GM12892 (cell line): ENCODE measurements at regions not wholly inside any gene's neighbourhood (a gene's known extent, or its start where the extent isn't known, plus 50 kb on each side); places are given as distances from the start of the nearest gene placed in this dataset.
"Not testable (repeated sequence)": the region's sequence is repeated elsewhere in the genome, so short reads cannot be mapped to it uniquely, and the experiment has no call there.

Experiments used
- DNase-seq: peaks from one replicate; pipeline ENCODE4 v3.0.0; 2011; ENCODE audit not compliant: insufficient read length
- FAIRE-seq: peaks from 2 replicates; lab custom pipeline; 2011; peaks lifted over from hg19 to GRCh38; lab: Jason Lieb, UNC
- POLR2A ChIP-seq: IDR thresholded peaks from 2 replicates; pipeline ENCODE4 v1.6.1; 2011; ENCODE audit warnings: low read depth, low read length, control low read depth
- POLR2AphosphoS5 ChIP-seq: IDR thresholded peaks from 2 replicates; pipeline ENCODE4 v1.6.1; 2011; ENCODE audit warnings: low read depth, low read length, control low read depth
- TAF1 ChIP-seq: IDR thresholded peaks from 2 replicates; pipeline ENCODE4 v1.6.1; 2011; ENCODE audit warnings: low read depth, mild to moderate bottlenecking, control low read depth, low read length, borderline replicate concordance

DNA sequence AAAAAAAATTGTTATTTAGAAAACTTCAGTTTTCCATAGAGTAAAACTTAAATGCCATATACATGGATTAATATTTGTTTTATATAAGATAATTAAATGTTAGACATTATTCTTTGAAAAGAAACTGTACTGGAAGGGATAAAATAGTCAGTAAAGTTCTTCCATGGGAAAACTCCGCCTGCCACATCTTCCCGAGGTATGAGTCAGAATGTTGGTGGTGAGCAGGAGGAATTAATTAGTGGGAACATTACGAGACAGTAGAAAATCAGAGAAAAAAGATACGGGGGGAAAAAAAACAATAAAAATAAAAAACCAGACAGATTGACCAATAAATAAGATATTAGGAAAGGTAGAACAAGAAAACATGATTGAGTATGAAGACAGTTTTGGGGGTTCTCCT, 930.3 kb upstream of the C9orf72 start:
- TF ChIP-seq POLR2A (no peak), POLR2AphosphoS5 (no peak), TAF1 (no peak)
- no peak for DNase-seq
- no peak for FAIRE-seq

DNA sequence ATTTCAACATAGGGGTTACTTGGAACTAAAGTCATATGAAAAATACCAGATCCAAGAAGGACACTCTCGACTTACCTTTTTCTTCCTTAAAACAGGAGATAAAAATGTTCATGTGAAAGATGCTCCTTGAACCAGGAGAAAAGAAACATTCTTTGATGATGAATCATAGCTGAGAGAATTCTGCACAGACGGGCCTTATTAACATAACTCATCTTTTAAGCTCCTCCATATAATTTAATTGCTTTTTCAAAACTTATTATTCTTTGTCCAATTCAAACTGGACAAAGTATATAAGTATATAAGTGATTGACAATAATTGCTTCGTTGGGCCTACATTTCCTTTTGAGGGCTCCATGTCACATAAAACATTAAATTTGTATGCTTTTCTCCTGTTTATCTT, 945.2 kb upstream of the C9orf72 start:
- no peak for DNase-seq
- no peak for FAIRE-seq
- no peak for TF ChIP-seq POLR2A
- no peak for TF ChIP-seq POLR2AphosphoS5
- no peak for TF ChIP-seq TAF1

DNA sequence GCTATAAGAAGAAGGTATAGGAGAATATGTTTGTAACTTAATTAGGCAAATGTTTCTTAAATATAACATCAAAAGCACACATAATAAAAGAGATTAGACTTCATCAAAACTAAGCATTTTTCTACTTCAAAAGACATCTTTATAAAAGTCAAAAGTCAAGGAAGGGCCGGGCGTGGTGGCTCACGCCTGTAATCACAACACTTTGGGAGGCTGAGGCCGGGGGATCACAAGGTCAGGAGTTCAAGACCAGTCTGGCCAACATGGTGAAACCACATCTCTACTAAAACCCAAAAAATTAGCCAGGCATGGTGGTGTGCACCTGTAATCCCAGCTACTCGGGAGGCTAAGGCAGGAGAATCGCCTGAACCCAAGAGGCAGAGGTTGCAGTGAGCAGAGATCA, 951.0 kb upstream of the C9orf72 start:
- not testable (repeated sequence) for DNase-seq, FAIRE-seq

DNA sequence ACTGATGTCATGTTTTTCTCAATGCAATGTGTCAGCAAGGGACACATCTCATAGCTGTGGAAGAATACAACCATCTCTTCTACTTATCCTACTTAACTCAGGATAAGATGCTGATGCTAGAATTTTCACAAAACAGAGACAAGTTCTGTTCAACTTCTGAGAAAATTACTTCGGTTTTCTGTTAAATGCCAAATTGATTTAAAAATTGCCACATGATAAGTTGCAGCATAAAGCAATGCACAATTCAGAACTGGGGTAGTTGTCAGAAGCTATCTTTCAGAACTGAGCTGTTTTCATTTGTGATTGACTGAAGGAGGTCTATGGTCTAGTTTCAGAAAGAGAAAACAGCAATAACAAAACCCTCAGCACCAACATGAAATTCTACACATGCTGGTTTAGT, 954.8 kb upstream of the C9orf72 start:
- DNase-seq (no peak), FAIRE-seq (no peak)
- no peak for TF ChIP-seq TAF1
- no peak for TF ChIP-seq POLR2AphosphoS5

DNA sequence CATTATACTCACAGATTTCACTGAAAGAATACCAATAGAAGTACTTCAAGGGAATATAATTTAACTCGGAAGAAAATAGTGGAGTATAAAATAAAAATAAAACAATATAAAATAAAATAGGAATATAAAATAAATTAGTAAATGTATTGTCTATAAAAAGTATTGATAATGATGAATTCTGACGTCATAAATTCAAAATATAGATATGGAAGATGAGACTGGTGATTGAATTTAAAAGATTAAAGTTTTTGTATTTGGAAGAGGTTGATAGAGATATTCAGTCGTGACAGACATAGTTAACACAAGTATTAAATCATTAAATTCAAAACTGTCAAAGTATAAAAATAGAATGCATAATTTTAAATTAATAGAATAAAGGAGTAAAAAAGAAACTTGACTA, 964.9 kb upstream of the C9orf72 start:
- FAIRE-seq = no peak
- TF ChIP-seq POLR2A (no peak), POLR2AphosphoS5 (no peak), TAF1 (no peak)
- DNase-seq = no peak

DNA sequence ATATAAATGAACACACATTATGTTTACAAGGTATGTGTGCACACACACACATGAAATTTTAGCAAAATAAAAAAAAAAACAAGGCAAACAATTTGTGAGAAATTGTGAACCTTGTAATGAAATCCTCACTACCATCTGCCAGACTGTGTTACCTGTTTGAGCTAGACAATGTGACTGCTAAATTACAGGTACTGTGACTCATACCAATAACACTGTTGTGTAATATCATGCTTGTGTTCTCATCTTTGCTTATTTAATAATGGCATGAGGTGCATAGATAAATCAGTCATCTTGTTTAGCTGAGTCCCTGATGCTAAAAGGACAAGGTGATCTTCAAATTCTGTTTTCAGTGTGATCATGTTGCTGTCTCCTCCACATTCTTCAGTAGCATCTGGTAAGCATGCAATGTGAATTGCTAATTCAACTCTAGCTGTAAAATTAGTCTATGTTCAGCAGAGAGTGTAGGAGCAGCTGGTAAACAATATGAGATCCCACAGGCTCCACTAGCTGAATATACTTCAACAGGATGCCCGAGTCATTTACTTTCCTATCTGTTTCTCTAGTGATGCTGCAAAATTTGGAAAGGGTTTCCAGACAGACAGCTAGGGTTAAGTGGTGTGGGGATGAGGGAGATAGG, 966.3 kb upstream of the C9orf72 start:
- FAIRE-seq (no peak), DNase-seq (no peak)

DNA sequence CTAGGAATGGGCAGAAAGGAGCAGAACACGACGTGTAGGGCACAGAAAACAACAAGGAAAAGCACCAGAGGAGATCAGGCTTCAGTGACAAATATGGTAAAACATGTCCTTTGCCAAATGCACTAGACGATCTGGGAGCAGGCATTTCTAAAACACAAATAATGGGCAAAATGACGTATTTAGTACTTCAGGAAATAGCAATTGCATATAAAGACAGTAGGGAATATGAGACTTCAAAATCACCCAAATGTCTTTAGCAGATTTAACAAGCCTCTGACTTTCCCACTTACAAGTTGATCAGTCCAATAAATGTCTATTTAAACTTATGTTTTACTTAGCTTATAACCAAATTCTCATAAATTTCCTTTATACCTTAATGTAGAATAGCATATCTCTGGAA, 969.6 kb upstream of the C9orf72 start:
- no peak for TF ChIP-seq POLR2AphosphoS5
- TF ChIP-seq POLR2A = no peak
- TF ChIP-seq TAF1 = no peak
- no peak for FAIRE-seq
- no peak for DNase-seq

More for the DNA sequence above, 966.3 kb upstream of the C9orf72 start:
- no peak for TF ChIP-seq POLR2A
- TF ChIP-seq TAF1 = no peak
- TF ChIP-seq POLR2AphosphoS5 = no peak

DNA sequence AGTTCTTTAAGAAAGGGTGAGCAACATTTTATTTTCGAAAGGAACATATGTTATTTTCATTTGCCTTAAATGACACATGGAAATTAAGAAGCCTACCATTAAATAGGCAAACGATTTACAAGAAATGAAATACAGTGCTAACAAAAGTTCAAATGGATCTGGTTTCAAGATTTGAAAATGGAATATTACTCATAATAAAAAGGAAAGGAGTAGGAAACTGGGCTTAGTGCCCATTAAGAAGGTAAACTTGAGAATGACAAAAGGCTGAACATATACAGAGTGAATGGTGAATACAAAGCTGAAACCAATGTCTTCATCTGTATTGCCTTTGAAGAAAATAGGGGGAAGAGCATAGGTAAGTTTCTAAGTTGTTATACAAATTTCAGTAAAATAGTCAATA, 974.2 kb upstream of the C9orf72 start:
- no peak for FAIRE-seq
- no peak for DNase-seq
- no peak for TF ChIP-seq TAF1
- TF ChIP-seq POLR2AphosphoS5 = no peak
- no peak for TF ChIP-seq POLR2A

DNA sequence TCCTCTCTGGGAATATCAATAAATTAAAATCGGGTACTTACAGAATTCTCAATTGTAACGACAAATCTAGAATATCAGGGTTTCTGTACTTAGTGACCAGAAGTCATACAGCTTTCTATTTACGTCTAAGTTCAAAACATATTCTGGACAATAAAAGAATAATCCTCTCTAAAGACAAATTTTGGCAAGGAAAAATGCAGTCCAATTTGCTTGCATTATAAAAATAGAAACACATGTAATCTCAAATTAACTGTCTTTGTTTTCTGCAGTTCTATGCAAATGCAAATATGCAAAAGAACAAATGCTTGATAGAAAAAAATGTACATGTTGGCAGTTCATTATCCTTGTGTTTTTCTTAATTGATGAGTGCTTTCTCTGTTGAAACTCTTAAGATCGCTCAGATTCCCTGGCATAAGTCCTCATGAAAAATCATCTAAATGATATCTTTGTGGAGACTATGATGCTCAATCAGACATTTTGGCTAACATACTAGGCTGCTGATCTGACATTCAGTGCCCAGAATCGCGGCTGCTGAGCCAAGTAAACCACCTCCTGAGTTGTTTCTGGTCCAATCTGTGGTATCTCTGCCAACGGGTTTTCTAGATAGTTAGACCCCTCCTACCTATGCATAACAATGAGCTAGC, 990.1 kb upstream of the C9orf72 start:
- TF ChIP-seq TAF1 = no peak
- no peak for TF ChIP-seq POLR2AphosphoS5
- no peak for TF ChIP-seq POLR2A
- DNase-seq (no peak), FAIRE-seq (no peak)

DNA sequence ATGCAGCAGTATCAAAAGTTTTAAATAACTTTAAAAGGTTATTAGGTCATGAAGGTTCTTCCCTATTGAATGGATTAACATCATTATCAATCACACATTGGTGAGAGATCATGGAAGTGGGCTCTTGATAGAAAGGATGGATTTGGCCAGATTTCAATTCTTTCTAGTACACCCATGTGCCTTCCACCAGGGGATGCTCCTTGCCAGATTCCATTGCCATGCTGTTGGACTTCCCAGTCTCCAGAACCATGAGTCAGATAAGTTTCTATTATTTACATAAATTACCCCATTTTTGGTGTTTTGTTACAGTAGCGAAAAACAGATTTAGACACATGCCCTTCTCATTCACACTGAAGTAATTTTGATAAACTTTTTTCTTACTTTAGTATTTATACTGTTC, 1010.6 kb upstream of the C9orf72 start:
- FAIRE-seq (no peak), DNase-seq (no peak)
- TF ChIP-seq POLR2A (no peak), TAF1 (no peak), POLR2AphosphoS5 (no peak)

DNA sequence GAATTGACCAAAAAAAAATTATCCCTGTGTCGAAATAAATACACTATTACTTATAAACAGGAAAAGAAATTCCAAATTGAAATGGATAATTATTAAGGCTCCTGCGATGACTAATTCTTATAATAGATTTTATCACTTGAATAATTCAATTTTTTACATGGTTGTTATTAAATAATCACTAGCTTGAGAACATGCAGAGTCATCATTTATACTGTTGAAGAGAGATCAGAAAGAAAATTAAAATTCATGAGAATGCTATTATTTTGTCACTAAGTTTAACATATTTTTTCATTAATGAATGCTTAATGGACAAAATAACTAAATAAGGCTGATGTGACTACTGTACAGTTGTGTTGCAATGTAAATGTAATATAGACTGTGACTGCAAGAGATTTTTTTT, 1011.3 kb upstream of the C9orf72 start:
- FAIRE-seq = no peak
- TF ChIP-seq POLR2AphosphoS5 (no peak), TAF1 (no peak), POLR2A (no peak)

DNA sequence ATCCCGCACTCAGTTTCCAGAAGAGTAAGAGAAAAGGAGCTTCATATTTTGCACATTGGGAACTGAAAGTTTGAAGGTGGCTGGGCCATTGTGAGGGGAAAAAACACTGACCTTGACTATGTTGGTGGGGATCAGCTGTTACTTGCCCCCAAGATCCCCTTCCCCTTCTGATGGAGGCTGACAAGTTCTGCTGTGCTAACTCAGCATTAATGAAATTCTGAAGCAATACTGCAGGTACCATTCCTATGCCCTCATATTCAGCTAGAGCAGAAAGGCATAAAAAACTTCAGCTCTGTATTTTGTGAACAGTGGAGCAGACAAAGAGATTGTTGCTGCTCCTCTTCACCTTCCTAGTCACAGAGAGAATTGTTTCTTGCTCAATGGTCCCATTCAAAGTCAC, 1013.8 kb upstream of the C9orf72 start:
- DNase-seq = no peak
- FAIRE-seq = no peak
- no peak for TF ChIP-seq POLR2A
- no peak for TF ChIP-seq TAF1
- no peak for TF ChIP-seq POLR2AphosphoS5

More for the DNA sequence above, 1011.3 kb upstream of the C9orf72 start:
- no peak for DNase-seq
